Endothelial cell of umbilical vein (primary cell): ENCODE measurements at regions not wholly inside any gene's neighbourhood (a gene's known extent, or its start where the extent isn't known, plus 50 kb on each side); places are given as distances from the start of the nearest gene placed in this dataset.

Experiments used
- EZH2 ChIP-seq: IDR thresholded peaks from 2 replicates; pipeline ENCODE4 v1.6.1; 2012; ENCODE audit warnings: borderline replicate concordance, low read depth, mild to moderate bottlenecking, moderate library complexity, low read length, inconsistent platforms; ENCODE audit not compliant: severe bottlenecking
- FOS ChIP-seq: IDR thresholded peaks from 2 replicates; pipeline ENCODE4 v1.6.1; 2011; ENCODE audit warnings: mild to moderate bottlenecking, low read length, moderate library complexity, borderline replicate concordance; ENCODE audit not compliant: insufficient read depth
- GATA2 ChIP-seq: IDR thresholded peaks from 2 replicates; pipeline ENCODE4 v1.7.0; 2011; ENCODE audit warnings: low read depth, mild to moderate bottlenecking, moderate library complexity, mixed read lengths, low read length; ENCODE audit not compliant: insufficient read length, insufficient read depth
- JUN ChIP-seq: IDR thresholded peaks from 2 replicates; pipeline ENCODE4 v1.6.1; 2011; ENCODE audit warnings: borderline replicate concordance, low read depth; ENCODE audit not compliant: insufficient read length, insufficient read depth
- MAX ChIP-seq: IDR thresholded peaks from 2 replicates; pipeline ENCODE4 v1.6.1; 2011; ENCODE audit not compliant: insufficient read depth, insufficient read length
- POLR2A ChIP-seq: IDR thresholded peaks from 2 replicates; pipeline ENCODE4 v1.6.1; 2012; ENCODE audit warnings: low read depth, mild to moderate bottlenecking, control low read depth, low read length
- POLR2AphosphoS5 ChIP-seq: IDR thresholded peaks from 2 replicates; pipeline ENCODE4 v1.6.1; 2012; ENCODE audit warnings: low read depth, mild to moderate bottlenecking, control low read depth, low read length, moderate library complexity; ENCODE audit not compliant: insufficient read depth
- TF ChIP-seq, protein P1 (sequence below), 2 donors: IDR thresholded peaks; 1 replicate in 1 of 2; 2 replicates in 1 of 2; pipeline ENCODE4 v1.5.1; 2011; ENCODE audit warnings: low read length in 2 of 2, mild to moderate bottlenecking in 2 of 2, moderate library complexity in 2 of 2, control low read depth in 1 of 2, inconsistent platforms in 1 of 2, low read depth in 1 of 2; ENCODE audit not compliant: insufficient read depth in 1 of 2; ENCODE audit errors: extremely low read depth in 1 of 2

DNA sequence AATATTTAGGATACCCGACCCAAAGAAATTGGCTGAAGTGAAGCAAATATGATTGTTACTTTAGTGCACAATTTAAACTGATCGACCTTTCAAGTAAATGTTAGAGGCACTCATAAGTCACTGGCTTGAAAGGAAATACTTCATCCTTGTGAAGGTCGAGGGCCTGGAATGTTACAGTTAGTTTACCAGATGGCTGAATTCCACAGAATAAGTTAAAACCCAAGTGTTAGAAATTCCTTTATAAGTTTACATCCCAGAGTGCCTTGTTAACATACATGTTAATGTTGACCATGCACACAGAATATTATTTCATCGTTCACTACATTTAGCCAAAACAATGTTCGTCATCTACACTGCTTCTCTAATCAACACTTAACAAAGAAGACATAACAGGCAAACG is 235.5 kb upstream of the ANO3 start:
- TF ChIP-seq, protein P1, sequence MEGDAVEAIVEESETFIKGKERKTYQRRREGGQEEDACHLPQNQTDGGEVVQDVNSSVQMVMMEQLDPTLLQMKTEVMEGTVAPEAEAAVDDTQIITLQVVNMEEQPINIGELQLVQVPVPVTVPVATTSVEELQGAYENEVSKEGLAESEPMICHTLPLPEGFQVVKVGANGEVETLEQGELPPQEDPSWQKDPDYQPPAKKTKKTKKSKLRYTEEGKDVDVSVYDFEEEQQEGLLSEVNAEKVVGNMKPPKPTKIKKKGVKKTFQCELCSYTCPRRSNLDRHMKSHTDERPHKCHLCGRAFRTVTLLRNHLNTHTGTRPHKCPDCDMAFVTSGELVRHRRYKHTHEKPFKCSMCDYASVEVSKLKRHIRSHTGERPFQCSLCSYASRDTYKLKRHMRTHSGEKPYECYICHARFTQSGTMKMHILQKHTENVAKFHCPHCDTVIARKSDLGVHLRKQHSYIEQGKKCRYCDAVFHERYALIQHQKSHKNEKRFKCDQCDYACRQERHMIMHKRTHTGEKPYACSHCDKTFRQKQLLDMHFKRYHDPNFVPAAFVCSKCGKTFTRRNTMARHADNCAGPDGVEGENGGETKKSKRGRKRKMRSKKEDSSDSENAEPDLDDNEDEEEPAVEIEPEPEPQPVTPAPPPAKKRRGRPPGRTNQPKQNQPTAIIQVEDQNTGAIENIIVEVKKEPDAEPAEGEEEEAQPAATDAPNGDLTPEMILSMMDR (IDR thresholded peaks at IDR 0.05; ENCODE audit: extremely low read depth in 1 of 2, insufficient read depth in 1 of 2, low read depth in 1 of 2, low read length in 2 of 2): no peak
- TF ChIP-seq FOS: no peak
- TF ChIP-seq POLR2AphosphoS5: no peak
- TF ChIP-seq POLR2A: no peak
- TF ChIP-seq EZH2: no peak
- TF ChIP-seq MAX: no peak
- TF ChIP-seq GATA2: no peak
- TF ChIP-seq JUN: no peak
